Stimulated activated naive B cell treated with anti-CD40 and anti-IgM and Interleukin-4, amounts not matched to agents 10 μg/mL and 1 μg/mL and 100 μg/mL, for 72 hours (primary cell): ENCODE measurements at regions not wholly inside any gene's neighbourhood (a gene's known extent, or its start where the extent isn't known, plus 50 kb on each side); places are given as distances from the start of the nearest gene placed in this dataset.

Source experiments
- ATAC-seq, 2 donors: fragments of 150-1000 bp; cut with Tn5 transposase; replicated peaks; 2 replicates each; pipeline ENCODE4 v1.10.0; 2021; ENCODE audit warnings: moderate library complexity in 1 of 2
- DNase-seq: peaks from one replicate; pipeline ENCODE4 v3.0.0; 2021
- H3K27ac Mint-ChIP-seq: one replicate; pipeline ENCODE4 v1.8.0; 2022; ENCODE audit warnings: mild to moderate bottlenecking, mixed read lengths
- H3K27me3 Mint-ChIP-seq, 2 donors: one replicate each; pipeline ENCODE4 v1.8.0; 2022; ENCODE audit warnings: mixed read lengths in 2 of 2
- H3K36me3 Mint-ChIP-seq, 2 donors: one replicate each; pipeline ENCODE4 v1.8.0; 2022; ENCODE audit warnings: mixed read lengths in 2 of 2, mild to moderate bottlenecking in 1 of 2
- H3K4me1 Mint-ChIP-seq, 2 donors: one replicate each; pipeline ENCODE4 v1.8.0; 2022; ENCODE audit warnings: mixed read lengths in 2 of 2, mild to moderate bottlenecking in 1 of 2
- H3K4me3 Mint-ChIP-seq, 2 donors: one replicate each; pipeline ENCODE4 v1.8.0; 2022; ENCODE audit warnings: mild to moderate bottlenecking in 2 of 2, mixed read lengths in 2 of 2, moderate library complexity in 1 of 2
- H3K9me3 Mint-ChIP-seq, 2 donors: one replicate each; pipeline ENCODE4 v1.8.0; 2022; ENCODE audit warnings: mixed read lengths in 2 of 2, mild to moderate bottlenecking in 1 of 2

DNA sequence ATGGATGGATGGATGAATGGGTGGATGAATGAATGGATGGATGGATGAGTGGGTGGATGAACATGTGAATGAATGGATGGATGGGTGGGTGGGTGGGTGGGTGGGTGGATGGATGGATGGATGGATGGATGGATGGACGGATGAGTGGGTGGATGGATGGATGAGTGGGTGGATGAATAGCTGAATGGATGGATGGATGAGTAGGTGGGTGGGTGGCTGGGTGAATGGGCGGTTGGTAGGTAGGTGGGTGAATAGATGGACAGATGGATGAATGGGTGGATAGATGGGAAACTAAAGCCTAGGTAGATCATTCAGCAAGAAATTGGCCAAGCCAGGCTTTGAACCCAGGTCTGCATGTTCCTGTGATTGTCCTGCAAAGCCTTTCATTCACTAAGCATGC lies 155.6 kb downstream of the WNT5A start:
- no peak overlapping the region for H3K4me3 Mint-ChIP-seq
- DNase-seq (no peak), ATAC-seq (no peak)
- no peak overlapping the region for H3K27ac Mint-ChIP-seq
- H3K4me1 Mint-ChIP-seq, result no peaks in the 10 kb centered on the region
- H3K27me3 Mint-ChIP-seq, result no peaks in the 10 kb centered on the region
- H3K9me3 Mint-ChIP-seq, result peaks cover 5 to 10% of the 10 kb centered on the region in 2 donors
- no peaks in the 10 kb centered on the region for H3K36me3 Mint-ChIP-seq

DNA sequence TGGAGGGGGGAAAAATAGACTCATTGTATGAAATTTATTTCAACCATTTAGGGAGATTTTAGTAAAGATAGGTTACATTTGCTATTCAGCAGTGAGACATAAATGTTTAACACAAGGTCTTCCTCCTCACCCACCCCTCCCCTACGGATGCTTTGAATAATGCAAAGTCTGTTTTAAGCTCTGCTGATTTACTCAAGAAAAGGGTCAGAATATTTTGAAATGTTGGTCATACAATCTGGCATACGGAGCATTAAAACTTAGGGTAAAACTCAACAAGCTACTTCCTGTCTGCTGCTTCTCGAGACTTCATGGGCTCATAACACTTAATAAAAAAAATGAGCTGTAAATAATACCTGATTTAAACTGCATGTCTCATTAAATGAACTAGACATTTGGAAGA lies 156.3 kb downstream of the WNT5A start:
- DNase-seq, result no peak
- H3K36me3 Mint-ChIP-seq, result no peaks in the 10 kb centered on the region
- H3K9me3 Mint-ChIP-seq, result peaks cover 5 to 10% of the 10 kb centered on the region in 2 donors
- no peak overlapping the region for H3K4me3 Mint-ChIP-seq
- no peaks in the 10 kb centered on the region for H3K4me1 Mint-ChIP-seq
- no peak for ATAC-seq
- H3K27ac Mint-ChIP-seq, result no peak overlapping the region
- H3K27me3 Mint-ChIP-seq, result no peaks in the 10 kb centered on the region

DNA sequence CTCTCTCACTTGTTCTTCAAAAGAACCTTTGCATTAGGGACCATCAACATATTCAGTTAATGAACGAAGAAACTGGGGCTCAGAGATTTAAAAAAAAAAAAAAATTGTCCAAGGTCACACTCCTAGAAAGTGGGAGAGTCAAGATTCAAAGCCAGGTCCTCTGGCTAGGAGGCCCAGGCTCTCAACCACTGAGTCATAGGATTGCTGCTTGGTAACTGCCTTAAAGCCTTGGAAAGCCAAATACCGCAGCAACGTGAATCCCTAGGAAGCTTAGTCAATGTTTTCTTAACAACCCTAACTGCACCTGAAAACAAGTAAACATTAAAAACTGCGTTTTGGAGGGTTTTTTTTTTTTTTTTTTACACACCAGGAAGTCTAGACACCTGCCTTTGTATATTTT lies 156.8 kb downstream of the WNT5A start:
- no peaks in the 10 kb centered on the region for H3K4me1 Mint-ChIP-seq
- no peak for ATAC-seq
- H3K36me3 Mint-ChIP-seq, result no peaks in the 10 kb centered on the region
- no peak overlapping the region for H3K4me3 Mint-ChIP-seq
- no peaks in the 10 kb centered on the region for H3K27me3 Mint-ChIP-seq
- H3K9me3 Mint-ChIP-seq, result peaks cover 5 to 10% of the 10 kb centered on the region in 2 donors
- H3K27ac Mint-ChIP-seq, result no peak overlapping the region
- DNase-seq, result no peak

DNA sequence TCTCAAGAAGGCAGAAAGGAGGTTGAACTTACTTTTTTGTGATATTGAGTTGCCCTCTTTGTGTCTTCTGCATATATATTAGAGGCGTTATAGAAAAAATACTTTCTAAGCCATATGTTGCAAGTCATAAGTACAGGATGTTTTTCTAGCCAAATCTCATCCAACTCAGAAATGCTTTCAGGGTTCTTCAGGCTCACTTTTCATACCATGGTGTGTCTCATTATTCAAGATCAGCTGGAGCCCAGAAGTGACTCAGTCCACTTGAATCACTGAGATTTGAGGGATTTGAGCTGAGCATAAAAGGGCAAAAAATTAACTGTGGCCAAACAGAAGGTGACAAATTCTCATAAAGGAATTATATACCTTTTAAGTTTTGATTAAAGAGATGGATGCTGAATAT lies 157.3 kb downstream of the WNT5A start:
- no peak overlapping the region for H3K4me3 Mint-ChIP-seq
- H3K4me1 Mint-ChIP-seq, result no peaks in the 10 kb centered on the region
- no peaks in the 10 kb centered on the region for H3K36me3 Mint-ChIP-seq
- peaks cover 5 to 12% of the 10 kb centered on the region in 2 donors for H3K9me3 Mint-ChIP-seq
- no peaks in the 10 kb centered on the region for H3K27me3 Mint-ChIP-seq
- no peak for DNase-seq
- no peak for ATAC-seq
- no peak overlapping the region for H3K27ac Mint-ChIP-seq

DNA sequence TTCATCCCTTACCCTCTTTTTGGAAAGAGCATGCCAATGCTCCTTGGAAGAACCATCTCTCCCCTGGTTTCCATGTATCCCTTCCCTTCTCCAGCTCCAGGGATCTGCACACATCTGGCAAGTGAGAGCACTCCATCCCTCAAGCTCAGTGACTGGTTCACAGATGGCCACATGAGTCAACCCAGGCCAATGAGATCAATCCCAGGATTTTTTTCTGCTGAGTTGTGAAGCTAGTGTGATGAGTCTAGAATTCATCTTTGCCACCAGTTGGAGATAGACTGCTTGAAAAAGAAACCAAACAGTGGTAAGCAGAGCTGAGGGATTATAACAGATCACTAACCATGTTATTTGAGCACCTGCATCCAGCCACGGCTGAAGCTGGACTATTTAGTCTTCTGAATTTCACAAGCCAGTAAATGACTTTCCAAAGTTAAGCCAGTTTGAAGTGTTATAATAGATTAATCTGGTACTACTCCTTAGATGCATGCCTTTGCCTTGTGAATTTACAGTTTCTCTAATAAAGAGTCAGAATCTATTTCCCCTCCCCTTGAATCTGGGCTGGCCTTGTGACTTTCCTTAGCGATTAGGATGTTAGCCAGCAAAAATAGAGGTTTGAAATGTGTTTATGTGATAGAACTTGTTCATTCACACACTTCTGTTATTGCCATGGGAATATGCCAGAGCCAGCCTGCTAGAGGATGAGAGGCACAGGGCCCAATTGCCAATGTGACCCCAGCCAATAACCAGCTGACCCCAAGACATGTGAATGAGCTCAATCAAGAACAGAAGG lies 159.8 kb downstream of the WNT5A start:
- Mint-ChIP-seq H3K9me3 (peaks cover 0 to 12% of the 10 kb centered on the region in 2 donors), H3K4me1 (no peaks in the 10 kb centered on the region), H3K27ac (no peak overlapping the region), H3K4me3 (no peak overlapping the region), H3K27me3 (no peaks in the 10 kb centered on the region), H3K36me3 (no peaks in the 10 kb centered on the region)
- ATAC-seq, result no peak
- no peak for DNase-seq

DNA sequence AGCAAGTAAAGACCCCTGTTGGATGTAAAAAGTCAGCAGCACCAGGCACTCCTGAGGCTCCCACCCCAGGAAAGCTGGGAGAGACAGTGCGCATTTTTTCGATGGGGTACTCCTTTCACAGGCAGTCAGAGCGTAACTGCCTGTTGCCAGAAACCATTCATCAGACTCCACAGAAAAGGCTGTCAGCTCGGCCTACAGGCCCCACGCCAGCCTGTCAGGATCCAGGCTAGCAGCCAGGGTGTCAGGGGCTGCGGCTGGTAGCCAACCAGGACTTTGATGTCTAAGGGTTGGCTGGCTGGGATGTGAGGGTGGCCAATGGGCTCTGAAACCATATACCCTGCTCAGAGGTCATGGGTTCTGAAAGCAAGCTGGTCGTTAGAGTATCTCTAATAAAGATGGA lies 164.5 kb downstream of the WNT5A start:
- H3K9me3 Mint-ChIP-seq, result peaks cover 4 to 6% of the 10 kb centered on the region in 2 donors

DNA sequence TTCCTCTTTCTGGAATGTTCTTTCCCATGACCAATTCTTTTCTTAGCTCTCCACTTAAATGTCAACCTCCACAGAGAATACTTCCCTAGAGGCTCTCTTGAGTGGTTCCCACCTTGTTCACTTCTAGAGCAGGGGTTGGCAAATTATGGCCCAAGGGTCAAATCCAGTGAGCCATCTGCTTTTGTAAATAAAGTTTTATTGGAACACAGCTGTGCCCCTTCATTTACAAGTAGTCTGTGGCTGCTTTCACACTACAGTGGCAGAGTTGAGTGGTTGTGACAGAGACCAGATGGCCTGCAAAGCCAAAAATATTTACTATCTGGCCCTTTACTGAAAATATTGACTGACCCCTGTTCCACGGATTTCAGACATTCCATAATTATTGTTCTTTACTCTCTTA lies 166.2 kb downstream of the WNT5A start:
- ATAC-seq, result no peak
- H3K36me3 Mint-ChIP-seq, result no peaks in the 10 kb centered on the region
- no peak overlapping the region for H3K4me3 Mint-ChIP-seq
- no peaks in the 10 kb centered on the region for H3K27me3 Mint-ChIP-seq
- no peak for DNase-seq
- no peaks in the 10 kb centered on the region for H3K4me1 Mint-ChIP-seq
- peaks cover 4 to 5% of the 10 kb centered on the region in 2 donors for H3K9me3 Mint-ChIP-seq
- no peak overlapping the region for H3K27ac Mint-ChIP-seq

More for the DNA sequence above, 164.5 kb downstream of the WNT5A start:
- Mint-ChIP-seq H3K4me3 (no peak overlapping the region), H3K27me3 (no peaks in the 10 kb centered on the region), H3K27ac (no peak overlapping the region), H3K4me1 (no peaks in the 10 kb centered on the region), H3K36me3 (no peaks in the 10 kb centered on the region)
- ATAC-seq (no peak), DNase-seq (no peak)

DNA sequence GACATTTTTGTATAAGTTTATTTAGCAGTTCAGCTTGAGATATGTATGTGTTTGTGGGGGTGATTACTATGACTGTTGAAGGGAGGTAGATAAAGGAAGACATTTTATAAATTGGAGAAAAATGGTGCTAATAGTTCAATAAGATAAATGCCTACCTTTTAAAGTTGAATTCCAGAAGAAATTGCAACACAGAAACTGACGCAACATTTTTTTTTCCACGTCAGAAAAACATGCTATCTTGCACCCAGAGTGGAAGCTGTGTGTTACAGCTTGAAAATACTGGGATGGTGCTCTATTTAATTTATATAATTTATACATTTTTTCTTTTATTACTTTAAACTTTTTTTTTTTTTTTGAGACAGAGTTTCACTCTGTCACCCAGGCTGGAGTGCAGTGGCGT lies 171.7 kb downstream of the WNT5A start:
- Mint-ChIP-seq H3K27me3 (no peaks in the 10 kb centered on the region), H3K4me1 (no peaks in the 10 kb centered on the region), H3K27ac (no peak overlapping the region), H3K4me3 (no peak overlapping the region), H3K9me3 (peaks cover 2 to 4% of the 10 kb centered on the region in 2 donors), H3K36me3 (no peaks in the 10 kb centered on the region)
- ATAC-seq, result no peak
- no peak for DNase-seq

DNA sequence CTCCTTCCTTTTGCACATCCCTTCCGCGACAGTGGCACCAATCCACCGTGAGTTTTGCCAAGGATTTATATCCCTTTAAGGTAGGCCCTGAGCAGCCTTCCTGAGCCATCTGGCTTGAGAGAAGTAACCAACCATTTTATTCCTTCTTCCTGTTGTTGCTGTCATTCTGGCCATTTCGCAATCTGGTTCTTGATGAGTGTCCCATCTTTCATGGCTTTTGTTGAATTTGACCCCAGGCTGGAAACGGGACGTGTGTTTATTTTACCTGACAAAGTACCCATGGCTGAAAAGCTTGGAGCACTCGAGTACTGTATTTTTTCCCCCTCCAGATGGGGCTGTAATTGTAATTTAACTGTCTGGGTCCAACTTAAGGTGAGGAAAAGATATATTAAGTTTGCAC lies 173.4 kb downstream of the WNT5A start:
- Mint-ChIP-seq H3K4me3 (no peak overlapping the region), H3K4me1 (no peaks in the 10 kb centered on the region), H3K27me3 (no peaks in the 10 kb centered on the region), H3K36me3 (no peaks in the 10 kb centered on the region), H3K27ac (no peak overlapping the region), H3K9me3 (peaks cover 4% of the 10 kb centered on the region in 2 donors)
- DNase-seq, result no peak
- ATAC-seq, result no peak

DNA sequence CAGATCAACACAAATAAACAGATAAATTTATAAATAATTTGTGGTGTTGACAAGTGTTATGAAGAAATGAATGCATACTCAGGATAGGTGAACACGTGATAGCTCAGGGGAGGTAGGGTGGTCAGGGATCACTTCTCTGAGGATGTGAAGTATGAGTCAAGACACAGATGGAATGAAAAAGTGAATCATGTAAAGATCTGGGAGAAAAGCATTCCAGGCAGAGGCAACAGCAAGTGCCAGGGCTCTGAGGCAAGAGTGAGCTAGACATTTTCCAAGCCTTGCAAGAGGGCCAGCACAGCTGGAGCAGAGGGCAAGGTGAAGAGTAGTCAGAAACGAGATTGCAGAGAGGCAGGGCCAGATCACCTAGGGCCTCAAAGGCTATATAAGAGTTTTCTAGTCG lies 177.8 kb downstream of the WNT5A start:
- H3K9me3 Mint-ChIP-seq, result peaks cover 4% of the 10 kb centered on the region in 2 donors
- no peaks in the 10 kb centered on the region for H3K27me3 Mint-ChIP-seq
- DNase-seq (no peak), ATAC-seq (no peak)
- no peak overlapping the region for H3K27ac Mint-ChIP-seq
- H3K4me3 Mint-ChIP-seq, result no peak overlapping the region
- H3K36me3 Mint-ChIP-seq, result no peaks in the 10 kb centered on the region
- no peaks in the 10 kb centered on the region for H3K4me1 Mint-ChIP-seq

DNA sequence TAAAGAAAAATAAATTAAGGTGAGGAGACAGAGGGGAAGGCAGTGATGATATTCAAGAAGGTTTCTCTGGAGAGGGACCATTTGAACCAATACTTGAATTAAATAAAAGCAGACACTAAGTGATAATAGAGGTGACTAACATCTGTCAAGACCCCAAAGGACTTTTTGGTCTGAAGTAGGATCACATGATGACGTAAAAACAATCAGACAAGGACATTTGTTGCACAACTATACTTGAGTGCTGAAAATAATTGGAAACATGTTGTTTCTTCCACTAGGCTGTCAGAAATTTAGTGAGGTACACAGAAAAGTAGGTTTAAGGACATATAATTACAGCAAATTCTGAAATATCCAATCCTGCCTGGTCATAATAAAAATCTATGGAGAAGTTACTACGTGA lies 179.5 kb downstream of the WNT5A start:
- peaks cover 4 to 7% of the 10 kb centered on the region in 2 donors for H3K9me3 Mint-ChIP-seq
- ATAC-seq (no peak), DNase-seq (no peak)
- H3K4me1 Mint-ChIP-seq, result no peaks in the 10 kb centered on the region
- H3K27ac Mint-ChIP-seq, result no peak overlapping the region
- no peak overlapping the region for H3K4me3 Mint-ChIP-seq
- no peaks in the 10 kb centered on the region for H3K36me3 Mint-ChIP-seq
- no peaks in the 10 kb centered on the region for H3K27me3 Mint-ChIP-seq

DNA sequence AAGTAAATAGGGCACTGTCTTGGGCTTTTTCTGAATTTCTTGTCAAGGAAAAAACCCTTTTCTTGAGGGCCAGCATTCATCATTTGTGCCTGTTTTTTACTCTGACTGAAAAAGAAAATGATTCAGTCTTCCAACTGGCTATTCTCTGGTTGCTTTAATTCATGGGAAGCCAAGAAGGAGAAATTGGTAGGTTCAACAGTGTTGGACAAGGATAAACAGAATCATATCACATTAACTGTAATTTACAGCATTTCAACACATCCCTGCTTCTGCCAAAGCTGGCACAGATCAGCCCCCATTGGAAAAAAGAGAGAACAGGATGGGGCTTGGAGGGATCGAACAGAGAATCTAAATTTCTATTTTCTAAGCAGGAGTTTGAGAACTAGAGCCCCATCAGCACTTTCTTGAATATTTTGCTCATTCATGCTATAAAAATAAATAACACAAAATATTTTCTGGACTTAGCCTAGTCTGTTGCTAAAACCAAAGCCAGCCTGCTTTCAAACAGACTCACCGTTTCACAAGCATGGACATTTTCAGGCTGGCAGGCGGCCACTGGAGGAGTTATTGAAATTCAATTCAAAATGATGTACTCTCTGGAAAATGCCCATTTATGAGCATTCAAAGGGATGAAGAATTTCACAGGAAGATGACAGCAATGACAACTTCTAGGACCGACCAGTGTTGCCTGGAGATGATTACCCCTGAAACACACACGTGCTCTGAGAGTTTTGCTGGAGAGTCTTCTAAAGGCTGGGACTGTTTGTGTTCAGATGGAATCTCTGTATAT lies 181.2 kb downstream of the WNT5A start:
- no peaks in the 10 kb centered on the region for H3K27me3 Mint-ChIP-seq
- no peaks in the 10 kb centered on the region for H3K4me1 Mint-ChIP-seq
- H3K4me3 Mint-ChIP-seq, result no peak overlapping the region
- H3K9me3 Mint-ChIP-seq, result peaks cover 4 to 6% of the 10 kb centered on the region in 2 donors
- no peak overlapping the region for H3K27ac Mint-ChIP-seq
- no peak for DNase-seq
- H3K36me3 Mint-ChIP-seq, result no peaks in the 10 kb centered on the region
- no peak for ATAC-seq

DNA sequence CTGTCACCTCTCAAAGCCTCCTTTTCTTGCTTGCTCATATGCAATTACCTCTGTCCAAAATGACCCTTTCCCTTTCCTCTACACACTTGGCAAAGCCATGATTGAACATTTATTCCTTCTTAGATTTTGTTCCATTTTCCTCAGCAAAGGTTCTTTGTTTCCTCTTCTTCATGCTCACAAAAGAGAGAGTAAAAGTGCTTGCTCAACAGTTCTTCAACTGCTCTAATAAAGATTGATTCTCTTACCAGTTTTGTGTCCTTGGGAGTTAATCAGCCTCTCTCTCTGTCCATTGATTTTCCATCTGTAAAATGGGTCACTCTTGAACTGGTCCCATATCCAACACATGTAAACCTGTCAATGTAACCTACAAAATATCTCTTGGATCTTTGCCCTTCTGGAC lies 186.4 kb downstream of the WNT5A start:
- no peak for ATAC-seq
- peaks cover 3% of the 10 kb centered on the region in 2 donors for H3K9me3 Mint-ChIP-seq
- no peaks in the 10 kb centered on the region for H3K4me1 Mint-ChIP-seq
- no peak for DNase-seq
- H3K27me3 Mint-ChIP-seq, result no peaks in the 10 kb centered on the region
- no peak overlapping the region for H3K27ac Mint-ChIP-seq
- H3K36me3 Mint-ChIP-seq, result no peaks in the 10 kb centered on the region
- H3K4me3 Mint-ChIP-seq, result no peak overlapping the region

DNA sequence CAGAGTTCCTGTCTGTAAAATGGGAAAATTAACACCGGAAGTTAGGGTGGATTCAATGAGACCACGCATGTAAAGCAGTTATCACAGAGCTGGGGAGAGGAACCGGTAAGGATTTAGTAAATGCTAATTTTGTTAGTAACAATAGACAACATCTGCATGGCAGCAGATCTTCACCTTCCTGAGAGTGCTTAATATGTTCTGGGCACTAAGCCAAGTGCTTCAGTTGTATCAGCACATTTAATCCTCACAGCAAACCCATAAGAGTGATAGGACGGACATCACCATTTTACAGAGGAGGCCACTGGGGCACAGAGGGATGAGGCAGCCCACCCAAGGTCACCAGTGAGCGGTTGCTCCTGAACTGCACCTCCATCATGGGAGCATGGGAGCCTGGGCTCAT lies 189.4 kb downstream of the WNT5A start:
- H3K27ac Mint-ChIP-seq, result no peak overlapping the region
- no peak for ATAC-seq

DNA sequence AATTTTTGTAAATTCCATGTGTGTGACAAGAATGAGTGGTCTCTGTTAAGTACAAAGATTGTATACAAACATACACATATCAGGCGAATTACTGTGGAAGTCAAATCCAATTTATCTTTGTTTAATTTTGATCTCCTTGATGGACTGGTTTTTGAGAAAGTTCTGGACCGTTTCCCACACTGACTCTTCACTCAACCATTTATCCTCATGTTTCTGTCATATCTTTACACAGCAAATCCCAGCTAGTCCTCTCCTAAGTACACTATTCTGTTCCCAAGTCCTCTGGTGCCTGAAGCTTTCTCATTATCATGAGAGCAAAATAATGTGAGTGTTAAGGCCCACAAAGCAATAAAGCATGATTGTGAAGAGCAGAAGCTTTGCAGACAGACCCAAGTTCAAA lies 189.9 kb downstream of the WNT5A start:
- Mint-ChIP-seq H3K27me3 (no peaks in the 10 kb centered on the region), H3K4me3 (no peak overlapping the region), H3K36me3 (no peaks in the 10 kb centered on the region), H3K27ac (no peak overlapping the region), H3K4me1 (no peaks in the 10 kb centered on the region), H3K9me3 (peaks cover 0 to 5% of the 10 kb centered on the region in 2 donors)
- no peak for ATAC-seq
- no peak for DNase-seq

More for the DNA sequence above, 189.4 kb downstream of the WNT5A start:
- H3K9me3 Mint-ChIP-seq, result peaks cover 0 to 5% of the 10 kb centered on the region in 2 donors
- H3K36me3 Mint-ChIP-seq, result no peaks in the 10 kb centered on the region
- DNase-seq, result no peak
- H3K4me1 Mint-ChIP-seq, result no peaks in the 10 kb centered on the region
- no peaks in the 10 kb centered on the region for H3K27me3 Mint-ChIP-seq
- no peak overlapping the region for H3K4me3 Mint-ChIP-seq
